GM21528 (cell line): ENCODE measurements at regions not wholly inside any gene's neighbourhood (a gene's known extent, or its start where the extent isn't known, plus 50 kb on each side); places are given as distances from the start of the nearest gene placed in this dataset.
"Not testable (repeated sequence)": the region's sequence is repeated elsewhere in the genome, so short reads cannot be mapped to it uniquely, and the experiment has no call there.

Experiments used
- ATAC-seq: cut with Tn5 transposase; IDR thresholded peaks from one replicate; pipeline ENCODE4 v1.9.1; 2021; ENCODE audit warnings: mild to moderate bottlenecking, moderate library complexity; ENCODE audit not compliant: unreplicated experiment, low FRiP score

GRCh38 chr10:30703446-30703845, 73.9 kb upstream of the LYZL2 start:
- ATAC-seq, result not testable (repeated sequence)

GRCh38 chr10:30702860-30703259, 73.3 kb upstream of the LYZL2 start:
- ATAC-seq, result no peak

GRCh38 chr10:30701451-30702173, 72.1 kb upstream of the LYZL2 start:
- peak; percentile 57 for ATAC-seq

GRCh38 chr10:30697806-30698205, 68.3 kb upstream of the LYZL2 start:
- ATAC-seq, result no peak

- ATAC-seq, result not testable (repeated sequence)
Measured at GRCh38 chr10:30697221-30697620, 67.7 kb upstream of the LYZL2 start.

- not testable (repeated sequence) for ATAC-seq
Measured at GRCh38 chr10:30696416-30697185, 67.0 kb upstream of the LYZL2 start.

DNA sequence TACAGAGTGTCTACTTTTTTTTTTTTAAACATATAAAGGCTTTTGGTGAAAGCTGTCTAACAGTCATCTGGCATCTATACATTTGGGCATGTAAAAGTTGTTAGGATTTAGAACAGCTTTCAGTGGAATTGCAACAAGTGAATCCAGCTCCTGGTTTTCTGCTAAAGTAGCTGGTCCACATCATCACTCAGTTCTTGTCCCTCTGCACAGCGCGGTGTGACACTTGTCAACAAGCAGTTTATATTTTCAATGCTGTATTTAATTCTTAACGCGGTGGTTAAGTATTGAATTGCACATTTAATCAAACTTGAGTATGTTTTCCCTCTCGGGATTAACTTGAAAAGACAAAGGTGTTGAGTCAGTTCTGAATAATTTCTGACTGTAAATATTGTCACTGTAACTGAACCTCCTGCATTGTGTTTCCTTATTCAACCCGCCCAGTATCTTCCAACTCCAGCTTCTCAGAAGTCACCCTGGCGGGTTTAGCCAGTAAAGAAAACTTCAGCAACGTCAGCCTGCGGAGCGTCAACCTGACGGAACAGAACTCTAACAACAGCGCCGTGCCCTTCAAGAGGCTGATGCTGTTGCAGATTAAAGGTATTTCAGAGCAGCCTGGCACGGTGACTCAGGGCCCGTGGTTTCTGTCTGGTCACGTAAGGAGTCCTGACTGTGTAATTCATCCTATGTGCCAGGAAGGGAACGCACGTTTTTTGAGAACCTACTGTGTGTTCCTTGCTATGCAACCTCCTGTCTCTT, 66.1 kb upstream of the LYZL2 start:
- ATAC-seq, result not testable (repeated sequence)

GRCh38 chr10:30694518-30695228, 65.1 kb upstream of the LYZL2 start:
- ATAC-seq, result no peak

- ATAC-seq, result no peak
Measured at GRCh38 chr10:30691639-30692015, 62.1 kb upstream of the LYZL2 start.

- ATAC-seq, result not testable (repeated sequence)
Measured at GRCh38 chr10:30690948-30691638, 61.5 kb upstream of the LYZL2 start.

DNA sequence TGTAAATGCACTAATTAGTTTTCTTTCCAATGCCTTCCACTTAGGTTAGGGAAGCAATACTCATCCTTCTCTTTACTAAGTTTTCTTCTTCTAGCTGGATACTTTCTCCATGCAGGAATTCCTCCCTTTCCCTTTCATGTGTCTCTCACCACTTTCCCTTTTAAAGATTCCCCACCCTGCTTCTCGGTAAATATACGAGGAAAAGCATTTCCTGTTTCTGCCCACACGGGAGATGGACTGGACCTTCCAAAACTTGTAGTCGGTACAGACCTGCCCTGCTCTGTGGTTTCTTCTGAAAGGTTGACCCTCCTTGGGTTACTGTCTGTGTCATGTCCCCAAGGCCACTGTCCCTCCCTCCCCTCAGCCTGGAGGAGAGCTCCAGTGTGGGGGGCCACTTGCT, 58.9 kb upstream of the LYZL2 start:
- ATAC-seq, result no peak

DNA sequence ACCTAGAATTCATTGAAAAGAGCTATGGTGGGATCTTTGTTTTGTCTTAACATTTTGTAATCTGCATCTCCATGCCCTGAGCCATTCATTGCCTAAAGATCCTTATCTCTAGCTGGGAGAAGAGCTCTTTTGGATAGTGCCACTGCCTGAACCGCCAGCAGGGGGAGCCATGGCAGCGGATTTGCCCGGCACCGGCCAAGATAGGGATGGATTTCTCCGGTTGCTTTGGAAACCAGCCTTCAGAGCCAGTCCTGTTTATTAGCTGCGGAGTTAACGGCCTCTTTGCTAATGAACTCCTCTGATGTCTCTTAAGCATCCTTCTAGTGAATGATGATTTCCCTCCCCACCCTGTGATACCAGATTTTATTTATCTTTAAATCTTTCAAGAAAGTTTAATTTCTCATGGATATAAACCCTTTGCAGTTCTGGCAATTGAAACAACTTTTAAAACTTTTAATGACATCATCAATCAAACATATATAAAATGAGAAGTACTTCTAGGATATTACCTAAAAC, 58.2 kb upstream of the LYZL2 start:
- no peak for ATAC-seq

DNA sequence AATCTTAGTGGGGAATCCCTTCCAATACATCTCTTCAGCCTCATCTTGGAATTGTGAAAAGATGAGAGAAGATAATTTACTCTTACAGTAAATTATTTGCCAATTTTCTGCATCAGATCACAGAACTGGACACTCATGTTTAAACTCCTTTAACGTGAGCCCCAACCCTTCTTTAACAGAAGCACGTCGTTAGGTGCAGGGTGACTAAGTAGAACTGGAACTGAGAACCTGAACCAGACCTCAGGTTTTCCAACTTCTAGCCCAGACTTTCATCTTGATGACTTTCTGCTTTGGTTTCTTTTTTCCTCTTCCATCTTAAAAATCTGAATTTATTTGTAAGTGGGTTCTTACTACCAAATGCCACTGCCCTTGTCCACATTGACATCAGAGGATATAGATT, 57.2 kb upstream of the LYZL2 start:
- no peak for ATAC-seq

- ATAC-seq, result no peak
Measured at GRCh38 chr10:30683496-30683895, 53.9 kb upstream of the LYZL2 start.

GRCh38 chr10:30682377-30683199, 53.0 kb upstream of the LYZL2 start:
- ATAC-seq, result not testable (repeated sequence)

GRCh38 chr10:30680908-30681307, 51.4 kb upstream of the LYZL2 start:
- no peak for ATAC-seq
